Esophagus muscularis mucosa (tissue), 4 donors: ENCODE measurements at regions not wholly inside any gene's neighbourhood (a gene's known extent, or its start where the extent isn't known, plus 50 kb on each side); places are given as distances from the start of the nearest gene placed in this dataset.
A peak's percentile ranks its signal among the peaks of the same experiment; 100 is the strongest.
"Not testable (repeated sequence)": the region's sequence is repeated elsewhere in the genome, so short reads cannot be mapped to it uniquely, and the experiment has no call there.

ENCODE experiments used
- DNase-seq: peaks from one replicate; pipeline ENCODE4 v3.0.0-alpha.2; 2017; ENCODE audit errors: extremely low spot score
- H3K27ac ChIP-seq, 4 donors: fragments of 200-600 bp; sonication (generic); replicated peaks in 1 of 4; 1 replicate in 3 of 4; 2 replicates in 1 of 4; pipeline ENCODE4 v1.5.1; 2016 to 2019; ENCODE audit warnings: mild to moderate bottlenecking in 1 of 4
- H3K27me3 ChIP-seq, 4 donors: fragments of 200-600 bp; sonication (generic); one replicate each; pipeline versions ENCODE4 v1.5.1 to v1.6.0; 2016 to 2019
- H3K36me3 ChIP-seq, 4 donors: fragments of 200-600 bp; sonication (generic); one replicate each; pipeline ENCODE4 v1.5.1; 2016 to 2019
- H3K4me1 ChIP-seq, 4 donors: fragments of 200-600 bp; sonication (generic); one replicate each; pipeline ENCODE4 v1.5.1; 2016 to 2019
- H3K4me3 ChIP-seq, 4 donors: fragments of 200-600 bp; sonication (generic); 1 replicate in 2 of 4; 2 replicates in 2 of 4; pipeline ENCODE4 v1.5.1; 2016 to 2019; ENCODE audit warnings: mild to moderate bottlenecking in 4 of 4, moderate library complexity in 1 of 4
- H3K9me3 ChIP-seq, 4 donors: fragments of 200-600 bp; sonication (generic); 1 replicate in 3 of 4; 2 replicates in 1 of 4; pipeline ENCODE4 v1.5.1; 2016 to 2019
- CTCF ChIP-seq, 3 experiments: fragments of 200-600 bp in 2 of 3; fragments of 450-650 bp in 1 of 3; sonication (generic) in 2 of 3; IDR thresholded peaks; one replicate each; pipeline ENCODE4 v1.5.1; 2017 to 2019; ENCODE audit warnings: antibody characterized with exemption in 3 of 3, mild to moderate bottlenecking in 2 of 3, moderate library complexity in 1 of 3
- POLR2A ChIP-seq: fragments of 450-650 bp; IDR thresholded peaks from one replicate; pipeline ENCODE4 v1.6.1; 2017; ENCODE audit warnings: antibody characterized with exemption, moderate library complexity, mild to moderate bottlenecking, low read depth
- POLR2AphosphoS5 ChIP-seq, 2 donors: sonication (generic); formaldehyde crosslinking; IDR thresholded peaks; one replicate each; pipeline ENCODE4 v1.6.1; 2017; ENCODE audit warnings: antibody characterized with exemption in 2 of 2
- WGBS: methylation state at CpG from one replicate; pipeline ENCODE4 v1.1.5; 2018; 5-methylcytosine and 5-hydroxymethylcytosine counted together
- intact Hi-C: fragments of 100-400 bp; cut with DNase I; formaldehyde crosslinking; loops from one replicate; pipeline ENCODE4 v1.15.1; 2023

- 60% methylated on average over 8 of the region's 18 CpGs for WGBS
- H3K27me3 ChIP-seq, DNase-seq, H3K9me3 ChIP-seq, intact Hi-C loops, H3K36me3 ChIP-seq, H3K4me3 ChIP-seq: not testable (repeated sequence)
- Histone ChIP-seq H3K4me1 (peaks cover 17 to 49% (median 46%) of the 10 kb centered on the region in 4 donors), H3K27ac (peak overlapping the region; percentile 69 to 77 (median 76))
These were observed 120.7 kb upstream of the ZNF469 start for GRCh38 chr16:88261814-88262605.

- TF ChIP-seq CTCF (IDR thresholded peaks at IDR 0.05): peak in 2 of 3 experiments; percentile 14 to 20
- H3K9me3 ChIP-seq, H3K27me3 ChIP-seq, DNase-seq, H3K36me3 ChIP-seq, H3K4me3 ChIP-seq, intact Hi-C loops: not testable (repeated sequence)
- 85% methylated on average over 23 of the region's 34 CpGs for WGBS
- peak overlapping the region; percentile 69 to 77 (median 76) for H3K27ac ChIP-seq
- H3K4me1 ChIP-seq: peaks cover 17 to 54% (median 46%) of the 10 kb centered on the region in 4 donors
These were observed 119.7 kb upstream of the ZNF469 start for GRCh38 chr16:88262858-88263563.

GRCh38 chr16:88263681-88264287 is 119.0 kb upstream of the ZNF469 start:
- intact Hi-C loops, H3K9me3 ChIP-seq, H3K36me3 ChIP-seq, H3K4me3 ChIP-seq, H3K27me3 ChIP-seq, DNase-seq: not testable (repeated sequence)
- H3K27ac ChIP-seq: peak overlapping the region; percentile 69 to 77 (median 76)
- 91% methylated on average over 6 of the region's 17 CpGs for WGBS
- peaks cover 17 to 54% (median 46%) of the 10 kb centered on the region in 4 donors for H3K4me1 ChIP-seq

- no peaks in the 10 kb centered on the region for H3K27me3 ChIP-seq
- H3K36me3 ChIP-seq: no peaks in the 10 kb centered on the region
- no peaks in the 10 kb centered on the region for H3K9me3 ChIP-seq
- DNase-seq: peak; percentile 98
- intact Hi-C loops: no loop called here
- peak overlapping the region; percentile 29 to 45 (median 36) for H3K4me3 ChIP-seq
- peak overlapping the region in 3 of 4 donors; percentile 54 to 77 (median 74) for H3K27ac ChIP-seq
- WGBS: 73% methylated on average over 9 of the region's 30 CpGs
- H3K4me1 ChIP-seq: peaks cover 17 to 54% (median 46%) of the 10 kb centered on the region in 4 donors
- no peak for TF ChIP-seq POLR2A
- TF ChIP-seq POLR2AphosphoS5 (IDR thresholded peaks at IDR 0.05): peak; percentile 73 to 85
These were observed 118.0 kb upstream of the ZNF469 start for GRCh38 chr16:88264641-88265285.

GRCh38 chr16:88265286-88265938 is 117.3 kb upstream of the ZNF469 start:
- H3K9me3 ChIP-seq, H3K36me3 ChIP-seq, intact Hi-C loops, H3K27me3 ChIP-seq, DNase-seq: not testable (repeated sequence)
- Histone ChIP-seq H3K4me3 (peak overlapping the region in 3 of 4 donors; percentile 29 to 40 (median 33)), H3K27ac (peak overlapping the region; percentile 40 to 77 (median 64)), H3K4me1 (peaks cover 17 to 54% (median 46%) of the 10 kb centered on the region in 4 donors)
- WGBS: 73% methylated on average over 14 of the region's 25 CpGs

GRCh38 chr16:88266036-88266435 is 116.7 kb upstream of the ZNF469 start:
- DNase-seq, intact Hi-C loops, H3K4me3 ChIP-seq, H3K9me3 ChIP-seq, H3K36me3 ChIP-seq, H3K27me3 ChIP-seq: not testable (repeated sequence)
- Histone ChIP-seq H3K27ac (peak overlapping the region in 1 of 4 donors; percentile 74), H3K4me1 (peaks cover 17 to 54% (median 46%) of the 10 kb centered on the region in 4 donors)
- no CpG with 5 or more reads among the region's 12 CpGs for WGBS

- H3K36me3 ChIP-seq, DNase-seq, H3K9me3 ChIP-seq, H3K27ac ChIP-seq, intact Hi-C loops, H3K4me3 ChIP-seq, H3K27me3 ChIP-seq: not testable (repeated sequence)
- WGBS: 88% methylated on average over 27 of the region's 31 CpGs
- peaks cover 17 to 47% (median 42%) of the 10 kb centered on the region in 4 donors for H3K4me1 ChIP-seq
These were observed 115.7 kb upstream of the ZNF469 start for GRCh38 chr16:88266935-88267551.

- H3K9me3 ChIP-seq, H3K36me3 ChIP-seq, intact Hi-C loops, H3K27ac ChIP-seq, DNase-seq, H3K27me3 ChIP-seq, H3K4me3 ChIP-seq: not testable (repeated sequence)
- 85% methylated on average over 12 of the region's 20 CpGs for WGBS
- peaks cover 16 to 34% (median 30%) of the 10 kb centered on the region in 4 donors for H3K4me1 ChIP-seq
These were observed 114.4 kb upstream of the ZNF469 start for GRCh38 chr16:88268186-88268970.

GRCh38 chr16:88270171-88270790 is 112.5 kb upstream of the ZNF469 start:
- H3K9me3 ChIP-seq, DNase-seq, H3K27ac ChIP-seq, H3K36me3 ChIP-seq, intact Hi-C loops, H3K4me3 ChIP-seq, H3K27me3 ChIP-seq: not testable (repeated sequence)
- H3K4me1 ChIP-seq: peaks cover 8 to 15% (median 11%) of the 10 kb centered on the region in 4 donors
- 51% methylated on average over 4 of the region's 10 CpGs for WGBS
